DMS79 (cell line): ENCODE measurements at regions not wholly inside any gene's neighbourhood (a gene's known extent, or its start where the extent isn't known, plus 50 kb on each side); places are given as distances from the start of the nearest gene placed in this dataset.
"Not testable (repeated sequence)": the region's sequence is repeated elsewhere in the genome, so short reads cannot be mapped to it uniquely, and the experiment has no call there.

Experiments
- DNase-seq: peaks from one replicate; lab custom pipeline; 2025; lab: John Stamatoyannopoulos, UW

GRCh38 chr10:44745920-44746319, 165.2 kb upstream of the TMEM72 start:
- DNase-seq, result peak; percentile 76

DNA sequence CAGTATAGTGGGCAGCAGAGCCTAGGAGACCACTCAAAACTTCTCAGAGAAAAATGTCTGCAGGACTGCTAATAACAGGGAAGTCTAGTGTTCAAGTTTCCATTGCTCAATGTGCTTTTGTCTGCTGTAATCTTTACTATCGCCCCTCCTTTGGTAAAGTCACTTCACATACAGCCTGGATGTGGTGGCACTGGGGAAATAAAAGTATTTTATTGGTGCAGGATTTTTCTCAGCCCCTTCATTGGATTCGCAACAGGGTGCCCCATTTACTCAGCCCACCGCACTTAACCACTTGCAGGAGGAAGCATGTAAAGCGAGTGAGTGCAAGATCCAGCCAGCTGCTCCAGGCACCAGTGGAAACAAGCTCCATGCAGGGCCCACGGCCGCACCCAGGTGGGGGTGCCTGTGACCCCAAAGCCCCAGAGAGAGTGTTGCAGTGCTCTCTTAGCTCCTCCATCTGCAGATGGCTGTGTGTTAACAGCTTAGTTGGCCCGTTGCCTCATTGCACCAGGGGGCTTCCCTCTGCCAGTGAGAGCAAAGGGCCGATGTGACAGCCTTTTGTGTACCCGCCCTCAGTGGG, 163.5 kb upstream of the TMEM72 start:
- DNase-seq, result no peak

DNA sequence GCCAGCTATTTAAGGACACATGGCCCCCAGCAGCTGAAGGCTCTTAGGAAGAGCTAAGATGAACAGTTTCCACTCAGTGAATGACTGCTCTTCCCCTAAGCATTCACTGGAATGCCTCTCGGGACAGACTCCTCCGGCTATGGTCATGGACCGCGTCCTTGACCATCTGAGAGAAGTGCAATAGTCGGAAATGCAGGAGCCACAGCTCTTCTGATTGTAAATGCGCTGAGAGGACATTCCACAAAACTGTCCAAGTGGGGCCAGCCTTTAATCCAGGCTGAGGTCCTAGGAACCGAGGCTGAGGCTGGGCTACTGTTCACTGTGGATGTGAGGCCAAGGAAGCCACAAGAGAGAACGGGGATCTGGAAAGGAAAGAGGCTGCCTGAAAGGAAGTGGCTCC, 162.0 kb upstream of the TMEM72 start:
- no peak for DNase-seq

GRCh38 chr10:44752451-44753441, 158.4 kb upstream of the TMEM72 start:
- DNase-seq, result peak; percentile 73

GRCh38 chr10:44754355-44754754, 156.8 kb upstream of the TMEM72 start:
- not testable (repeated sequence) for DNase-seq

DNA sequence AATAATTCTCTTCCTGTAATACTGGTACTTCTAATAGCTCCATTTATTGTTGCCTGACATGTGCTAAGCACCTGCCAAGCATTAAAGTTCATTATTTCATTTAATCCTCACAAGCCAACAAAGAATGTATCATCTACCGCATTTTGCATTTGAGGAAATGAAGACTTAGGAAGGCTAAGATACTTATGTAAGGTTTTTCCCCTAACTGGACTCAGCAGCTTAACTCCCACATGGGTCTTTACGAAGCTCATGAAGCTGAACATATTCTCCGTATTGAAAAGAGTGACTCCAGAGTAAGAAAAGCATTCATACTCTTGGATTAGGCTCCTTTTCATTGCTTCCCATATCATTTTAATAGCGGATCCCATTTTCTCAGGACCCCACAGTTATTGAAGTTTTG, 155.7 kb upstream of the TMEM72 start:
- DNase-seq, result no peak

DNA sequence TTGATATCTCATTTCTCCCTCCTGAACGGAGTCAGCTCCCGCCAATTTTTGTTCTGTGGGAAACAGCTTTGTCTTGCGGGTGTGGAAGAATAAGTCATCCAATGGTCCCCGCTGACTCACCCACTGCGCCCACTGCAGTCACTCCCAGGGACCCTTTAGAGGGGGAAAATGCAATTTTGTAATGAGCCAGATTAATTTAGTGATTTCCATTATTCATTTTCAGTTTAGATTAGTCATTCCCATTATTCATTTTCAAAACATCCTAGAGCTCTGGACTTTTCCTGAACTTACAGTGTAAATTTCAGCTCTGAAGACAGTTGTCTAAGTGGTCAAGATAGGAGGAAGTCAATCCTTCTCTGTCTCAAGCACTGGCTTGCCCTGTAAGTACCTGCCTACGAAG, 154.9 kb upstream of the TMEM72 start:
- no peak for DNase-seq

DNA sequence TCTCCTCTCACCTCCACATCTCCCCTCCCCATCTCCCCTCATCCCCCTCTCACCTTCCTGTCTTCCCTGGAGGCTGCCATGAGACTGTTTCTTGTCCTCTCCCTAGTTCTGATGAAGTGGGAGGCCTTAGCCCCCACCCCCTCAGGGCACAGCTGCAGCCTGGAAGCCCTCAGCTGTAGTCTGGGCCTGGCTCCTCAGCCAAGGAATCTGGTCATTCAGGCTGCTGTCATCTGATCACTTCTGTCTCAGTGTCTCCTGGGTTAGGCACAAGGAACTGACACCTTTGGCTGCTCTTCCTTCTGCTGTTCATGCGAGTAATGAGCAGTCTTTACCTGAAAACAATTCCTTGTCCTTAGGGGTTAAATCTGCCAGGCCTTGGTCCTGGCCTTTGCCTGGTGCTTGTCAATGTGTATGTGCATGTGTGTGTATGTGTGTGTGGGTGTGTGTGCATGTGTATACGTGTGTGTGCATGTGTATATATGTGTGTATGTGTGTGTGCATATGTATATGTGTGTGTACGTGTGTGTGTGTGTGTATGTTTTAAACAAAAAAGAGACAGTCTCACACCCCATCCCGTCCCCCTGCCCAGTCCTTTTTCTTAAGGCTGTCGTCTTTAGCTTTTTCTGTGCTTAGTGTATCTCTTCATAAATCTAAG, 153.5 kb upstream of the TMEM72 start:
- DNase-seq, result no peak

DNA sequence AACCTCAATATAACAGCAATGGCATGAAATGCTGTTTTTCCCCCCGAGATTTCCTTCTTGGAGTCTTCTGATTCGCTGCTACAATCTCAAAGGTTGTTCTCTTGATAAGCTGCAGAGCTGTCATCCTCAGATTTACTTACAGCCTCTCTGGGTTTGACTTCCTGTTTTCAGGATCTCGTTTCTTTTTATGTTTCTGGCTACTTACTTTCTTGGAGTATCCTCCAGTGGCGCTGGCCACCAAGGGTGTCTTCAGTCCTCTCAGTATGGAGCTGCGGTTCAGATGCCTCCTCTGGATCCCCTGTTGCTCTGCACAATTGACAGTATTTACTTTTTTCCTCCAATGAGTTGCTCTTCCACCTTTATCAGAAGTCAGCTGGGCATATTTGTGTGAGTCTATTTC, 152.0 kb upstream of the TMEM72 start:
- DNase-seq, result no peak

- DNase-seq, result no peak
Observed at GRCh38 chr10:44760513-44760912, 150.6 kb upstream of the TMEM72 start.

DNA sequence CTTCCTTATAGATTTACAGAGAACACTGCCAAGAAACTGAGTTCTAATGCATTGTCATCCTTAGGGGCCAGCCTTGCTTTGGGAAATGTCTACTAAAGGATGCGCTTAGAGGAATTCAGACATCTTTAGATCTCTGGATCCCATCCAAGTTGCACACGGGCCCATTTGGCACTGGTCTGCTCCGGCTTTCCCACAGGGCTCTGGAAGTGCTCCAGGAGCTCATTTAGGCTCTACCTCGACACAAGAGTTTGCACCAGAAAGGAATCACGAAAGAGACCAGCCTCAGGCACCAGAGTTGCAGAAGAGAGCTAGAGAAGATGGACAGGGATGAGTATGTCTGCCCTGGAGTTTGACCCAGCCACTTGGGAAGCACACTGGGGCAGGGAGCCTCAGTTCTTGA, 150.1 kb upstream of the TMEM72 start:
- DNase-seq, result peak; percentile 8

GRCh38 chr10:44763331-44763730, 147.8 kb upstream of the TMEM72 start:
- DNase-seq, result no peak

GRCh38 chr10:44765299-44765698, 145.8 kb upstream of the TMEM72 start:
- DNase-seq, result no peak

GRCh38 chr10:44766631-44767030, 144.5 kb upstream of the TMEM72 start:
- peak; percentile 20 for DNase-seq

GRCh38 chr10:44769450-44769849, 141.7 kb upstream of the TMEM72 start:
- DNase-seq, result no peak

GRCh38 chr10:44771233-44771995, 139.7 kb upstream of the TMEM72 start:
- DNase-seq, result no peak

DNA sequence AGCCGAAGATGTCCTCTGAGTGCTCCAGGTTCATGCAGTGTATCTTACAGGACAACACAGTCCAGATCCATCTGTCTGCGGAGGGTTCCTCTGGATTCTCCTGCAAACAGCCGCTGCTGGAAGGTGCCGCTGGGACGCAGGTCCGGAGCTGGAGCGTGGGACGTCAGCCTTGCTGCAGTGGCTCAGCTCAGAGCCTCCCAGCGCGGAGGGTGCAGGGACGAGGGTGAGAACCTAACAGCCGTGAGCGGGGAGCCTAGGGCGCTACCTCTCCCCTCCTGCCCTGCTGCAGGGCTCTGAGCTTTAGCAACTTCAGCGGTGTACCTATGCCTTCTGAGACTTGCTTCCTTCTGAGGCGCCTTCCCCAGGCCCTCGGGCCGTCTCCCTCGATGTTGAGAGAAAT, 137.6 kb upstream of the TMEM72 start:
- no peak for DNase-seq

DNA sequence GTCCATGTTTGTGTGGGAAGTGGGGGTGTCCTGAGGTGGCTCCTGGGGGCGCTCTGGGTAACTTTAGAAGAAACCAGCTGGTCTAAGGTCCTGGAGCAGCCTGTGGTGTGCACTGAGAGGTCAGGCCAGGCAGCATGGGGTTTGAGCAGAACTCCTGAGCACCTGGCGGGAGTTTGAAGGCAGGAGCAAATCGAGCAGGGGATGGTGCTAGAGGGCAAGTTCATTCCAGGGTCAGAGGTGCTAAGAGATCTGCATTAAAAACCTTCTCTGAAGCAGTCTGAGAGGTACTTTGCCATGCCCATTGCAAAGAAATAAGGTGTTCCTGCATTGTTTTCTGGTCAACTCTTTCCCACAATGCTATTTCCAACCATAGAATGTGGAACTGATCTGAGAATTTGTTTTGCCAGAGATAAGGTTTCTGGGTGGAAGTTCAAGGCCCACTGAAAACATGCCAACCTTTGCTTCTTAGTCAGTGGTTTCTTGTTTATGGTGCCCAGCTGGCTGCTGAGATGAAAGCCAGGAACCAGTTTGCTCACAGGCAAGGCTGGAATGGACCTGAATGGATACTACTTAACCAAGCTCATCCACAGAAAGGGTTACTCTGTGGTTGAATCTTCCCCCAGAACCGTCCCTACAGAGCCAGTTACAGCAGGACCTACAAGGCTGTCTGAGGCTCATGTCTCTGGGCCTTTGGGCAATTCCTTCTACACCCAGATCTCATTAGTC, 136.3 kb upstream of the TMEM72 start:
- no peak for DNase-seq

DNA sequence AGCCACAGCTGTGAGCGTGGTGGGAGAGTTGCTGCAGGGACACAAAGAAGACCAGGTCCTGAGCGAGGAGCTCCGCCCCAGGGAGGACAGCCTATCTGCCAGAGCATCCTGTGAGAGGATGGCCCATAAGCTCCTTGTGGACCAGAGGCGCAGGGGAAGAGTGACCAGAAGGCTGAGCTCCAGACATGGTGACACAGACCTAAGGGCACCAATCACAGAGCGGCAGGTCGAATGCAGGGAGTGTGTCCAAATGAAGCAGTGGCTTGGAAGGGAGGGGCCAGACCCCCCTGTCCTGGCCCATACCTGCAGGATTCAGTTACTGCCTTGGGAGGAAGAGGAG, 135.8 kb upstream of the TMEM72 start:
- no peak for DNase-seq

DNA sequence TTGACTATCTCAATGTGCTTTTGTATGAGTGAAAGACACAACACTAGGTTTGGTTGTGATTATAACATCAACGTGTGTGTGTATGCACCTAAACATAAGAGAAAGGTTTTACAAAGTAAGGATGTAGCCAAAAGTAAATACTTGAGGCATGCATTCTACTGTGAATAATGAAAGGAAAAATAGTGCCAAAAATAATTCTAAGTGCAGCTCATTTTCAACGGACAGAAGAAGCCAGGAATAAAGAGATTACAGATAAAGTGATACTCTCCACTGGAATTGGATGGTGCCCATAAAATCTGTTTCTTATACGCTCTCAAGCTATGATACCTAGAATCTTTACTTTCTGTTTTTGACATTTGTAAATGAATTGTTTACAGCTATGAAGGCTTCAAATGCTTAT, 135.0 kb upstream of the TMEM72 start:
- no peak for DNase-seq

DNA sequence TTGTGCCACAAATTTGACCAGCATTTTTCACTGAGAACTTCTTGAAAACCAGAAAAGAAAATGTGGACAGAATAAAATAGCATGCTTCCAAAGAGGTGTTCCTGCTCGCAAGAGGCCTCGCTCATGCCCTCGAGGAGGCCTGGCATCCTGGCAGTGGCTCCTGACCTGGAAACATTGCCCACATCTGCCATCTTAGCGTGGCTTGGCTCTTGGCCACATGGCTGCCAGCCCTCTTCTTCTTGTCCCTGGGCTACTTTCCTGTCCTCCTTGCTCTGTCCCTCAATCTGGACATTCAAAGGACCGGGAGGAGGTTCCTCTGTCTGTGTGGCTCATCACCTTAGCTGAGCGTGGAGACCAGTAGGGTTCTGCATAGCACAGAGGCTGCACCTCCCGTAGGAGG, 131.6 kb upstream of the TMEM72 start:
- DNase-seq, result no peak

DNA sequence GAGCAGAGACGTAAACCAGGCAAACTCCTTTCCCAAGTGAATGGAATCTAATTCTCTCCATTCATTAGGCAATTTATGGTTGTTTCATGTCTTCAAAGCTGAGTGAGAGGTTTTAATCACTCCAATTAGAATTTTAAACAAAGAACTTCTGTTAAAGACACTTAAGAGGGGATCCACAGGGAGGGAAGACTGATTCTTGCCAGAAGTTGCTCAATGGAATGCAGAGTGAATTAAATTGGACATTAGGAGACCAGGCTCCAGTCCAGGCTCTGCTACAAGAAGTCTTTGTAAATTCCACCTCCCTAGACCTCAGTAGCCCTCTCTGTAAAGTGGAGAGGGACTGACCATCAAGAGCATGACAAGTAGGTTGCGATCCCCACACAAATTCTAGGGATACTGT, 130.7 kb upstream of the TMEM72 start:
- DNase-seq, result no peak
